Mucosa of descending colon (tissue), 3 donors: ENCODE measurements at regions not wholly inside any gene's neighbourhood (a gene's known extent, or its start where the extent isn't known, plus 50 kb on each side); places are given as distances from the start of the nearest gene placed in this dataset.
"Not testable (repeated sequence)": the region's sequence is repeated elsewhere in the genome, so short reads cannot be mapped to it uniquely, and the experiment has no call there.

ENCODE experiments used
- ATAC-seq: fragments of 200-7000 bp; cut with Tn5 transposase; one replicate; pipeline ENCODE4 v1.9.1; 2020; ENCODE audit warnings: mild to moderate bottlenecking, moderate library complexity
- DNase-seq, 3 donors: peaks; one replicate each; pipeline ENCODE4 v3.0.0-alpha.2; 2020
- H3K36me3 ChIP-seq: fragments of 200-600 bp; one replicate; pipeline ENCODE4 v1.8.0; 2021; ENCODE audit warnings: low read depth, mild to moderate bottlenecking
- H3K4me1 ChIP-seq: fragments of 200-600 bp; one replicate; pipeline ENCODE4 v1.8.0; 2021; ENCODE audit warnings: low read depth, mild to moderate bottlenecking
- H3K4me3 ChIP-seq: fragments of 200-600 bp; one replicate; pipeline ENCODE4 v1.8.0; 2021; ENCODE audit warnings: mild to moderate bottlenecking
- H3K9me3 ChIP-seq: fragments of 200-600 bp; one replicate; pipeline ENCODE4 v1.8.0; 2021; ENCODE audit warnings: mild to moderate bottlenecking
- CTCF ChIP-seq: fragments of 200-600 bp; IDR thresholded peaks from one replicate; pipeline ENCODE4 v1.8.0; 2022; ENCODE audit warnings: antibody characterized with exemption, mild to moderate bottlenecking
- intact Hi-C, 2 donors: fragments of 100-400 bp; cut with DNase I in 1 of 2; cut with micrococcal nuclease in 1 of 2; formaldehyde crosslinking; loops; one replicate each; pipeline versions ENCODE4 v1.11.0 to v1.11.1; 2022; cut with DNase I, micrococcal nuclease
- donor health status: DM: no; HTN: no; CAD: no; lungs with moderate emphysema.
- donor health status: DM: no; HTN: no; CAD: no.
- donor health status: DM: no; HTN: yes; CAD: no.

GRCh38 chr7:68712956-68713495 lies 885.2 kb upstream of the AUTS2 start:
- Histone ChIP-seq H3K4me1 (no peaks in the 10 kb centered on the region), H3K4me3 (no peak overlapping the region), H3K36me3 (no peaks in the 10 kb centered on the region), H3K9me3 (peaks cover 2% of the 10 kb centered on the region)
- intact Hi-C loops: no loop called here
- ATAC-seq (no peak), DNase-seq (no peak)
- TF ChIP-seq CTCF: no peak

- intact Hi-C loops, ATAC-seq, H3K9me3 ChIP-seq, H3K36me3 ChIP-seq, H3K4me3 ChIP-seq, H3K4me1 ChIP-seq, DNase-seq: not testable (repeated sequence)
These were observed 884.1 kb upstream of the AUTS2 start for GRCh38 chr7:68714135-68714534.

- H3K9me3 ChIP-seq: peaks cover 2% of the 10 kb centered on the region
- DNase-seq (no peak), ATAC-seq (no peak)
- intact Hi-C loops: no loop called here
- no peaks in the 10 kb centered on the region for H3K4me1 ChIP-seq
- H3K36me3 ChIP-seq: no peaks in the 10 kb centered on the region
- H3K4me3 ChIP-seq: no peak overlapping the region
- no peak for TF ChIP-seq CTCF
These were observed 882.4 kb upstream of the AUTS2 start for GRCh38 chr7:68715907-68716306.

- intact Hi-C loops: no loop called here
- no peak for DNase-seq
- Histone ChIP-seq H3K4me3 (no peak overlapping the region), H3K36me3 (no peaks in the 10 kb centered on the region), H3K9me3 (no peaks in the 10 kb centered on the region), H3K4me1 (no peaks in the 10 kb centered on the region)
- no peak for TF ChIP-seq CTCF
- ATAC-seq: no peak
These were observed 881.1 kb upstream of the AUTS2 start for GRCh38 chr7:68717176-68717575.

GRCh38 chr7:68718097-68718551 lies 880.2 kb upstream of the AUTS2 start:
- H3K4me3 ChIP-seq: no peak overlapping the region
- DNase-seq (no peak), ATAC-seq (no peak)
- H3K9me3 ChIP-seq: no peaks in the 10 kb centered on the region
- H3K36me3 ChIP-seq: no peaks in the 10 kb centered on the region
- H3K4me1 ChIP-seq: no peaks in the 10 kb centered on the region
- intact Hi-C loops: no loop called here
- TF ChIP-seq CTCF: no peak

GRCh38 chr7:68720697-68721096 lies 877.6 kb upstream of the AUTS2 start:
- no peak overlapping the region for H3K4me3 ChIP-seq
- H3K9me3 ChIP-seq: no peaks in the 10 kb centered on the region
- ATAC-seq (no peak), DNase-seq (no peak)
- intact Hi-C loops: no loop called here
- TF ChIP-seq CTCF: no peak
- H3K36me3 ChIP-seq: no peaks in the 10 kb centered on the region
- H3K4me1 ChIP-seq: no peaks in the 10 kb centered on the region
